Heart left ventricle (tissue), 16 donors: ENCODE measurements at regions not wholly inside any gene's neighbourhood (a gene's known extent, or its start where the extent isn't known, plus 50 kb on each side); places are given as distances from the start of the nearest gene placed in this dataset.

ENCODE experiments used
- ATAC-seq, 4 donors: fragments of 200-7000 bp; cut with Tn5 transposase; one replicate each; pipeline ENCODE4 v1.9.1; 2020 to 2022; ENCODE audit warnings: moderate library complexity in 4 of 4, mild to moderate bottlenecking in 3 of 4, moderate number of reproducible peaks in 1 of 4
- DNase-seq, 5 donors: peaks; one replicate each; pipeline ENCODE4 v3.0.0-alpha.2; 2020
- H3K27ac ChIP-seq, 12 donors: fragments of 200-600 bp; sonication (generic) in 4 of 12; one replicate each; pipeline versions ENCODE4 v1.5.0 to v1.8.0; 2016 to 2022; ENCODE audit warnings: mild to moderate bottlenecking in 2 of 12
- H3K27me3 ChIP-seq, 9 donors: fragments of 200-600 bp; sonication (generic) in 2 of 9; one replicate each; pipeline versions ENCODE4 v1.5.1 to v1.8.0; 2016 to 2022; ENCODE audit warnings: mild to moderate bottlenecking in 3 of 9
- H3K36me3 ChIP-seq, 9 donors: fragments of 200-600 bp; sonication (generic) in 2 of 9; one replicate each; pipeline versions ENCODE4 v1.5.0 to v1.8.0; 2018 to 2022; ENCODE audit warnings: mild to moderate bottlenecking in 2 of 9
- H3K4me1 ChIP-seq, 12 donors: fragments of 200-600 bp; sonication (generic) in 4 of 12; one replicate each; pipeline versions ENCODE4 v1.5.0 to v1.8.0; 2016 to 2022; ENCODE audit warnings: mild to moderate bottlenecking in 3 of 12
- H3K4me3 ChIP-seq, 12 donors: fragments of 200-600 bp; sonication (generic) in 4 of 12; one replicate each; pipeline versions ENCODE4 v1.5.0 to v1.8.0; 2017 to 2022; ENCODE audit warnings: mild to moderate bottlenecking in 9 of 12, moderate library complexity in 4 of 12
- H3K9me3 ChIP-seq, 12 donors: fragments of 200-600 bp; sonication (generic) in 4 of 12; one replicate each; pipeline versions ENCODE4 v1.5.0 to v1.8.0; 2016 to 2022; ENCODE audit warnings: mild to moderate bottlenecking in 1 of 12
- POLR2A ChIP-seq, 2 donors: fragments of 450-650 bp; IDR thresholded peaks; one replicate each; pipeline ENCODE4 v1.6.1; 2017; ENCODE audit warnings: antibody characterized with exemption in 2 of 2, mild to moderate bottlenecking in 2 of 2, moderate library complexity in 2 of 2
- WGBS, 4 donors: extraction: QIAGEN DNeasy Blood & Tissue Kit in 2 of 4; methylation state at CpG; one replicate each; pipeline versions ENCODE4 v1.1.5 to v1.1.7; 2013 to 2018; 5-methylcytosine and 5-hydroxymethylcytosine counted together
- intact Hi-C, 10 donors: fragments of 100-400 bp; cut with DNase I; formaldehyde crosslinking; loops; one replicate each; pipeline versions ENCODE4 v1.11.1 to v1.14.2; 2022
- TF ChIP-seq, protein P1 (sequence below), 12 donors: fragments of 200-600 bp; sonication (generic) in 4 of 12; IDR thresholded peaks; one replicate each; pipeline versions ENCODE4 v1.5.0 to v1.8.0; 2018 to 2022; ENCODE audit warnings: antibody characterized with exemption in 12 of 12, mild to moderate bottlenecking in 5 of 12
- donor health status: ischemic (EF 13 %, LVEDD 7.1; RV severe dilation, severe dysfunction).
- donor health status: healthy with polysubstance abuse.
- donor health status: DM: no; HTN: yes; CAD: no.
- donor health status: DM: no; HTN: no; CAD: no.
- donor health status: ischemic (EF 25% LVEDD 6.9; RV normal size, moderate dysfunction).
- donor health status: ischemic (EF 25% LVEDD 5.7; RV mildly dilated, moderate dysfunction).
- donor health status: healthy.
- donor health status: DM: yes; HTN: yes; CAD: no.
- donor health status: ischemic (EF 35%, LVEDD 5.7; RV mildly dilated, moderate dysfunction).
- donor health status: nonischemic (EF 11% LVEDD 7.7; RV severe dilation, severe dysfunction).
- donor health status: DM: yes; HTN: yes; CAD: no.
- donor health status: PGD.
- donor health status: ischemic (EF 29% LVEDD 5.4; RV normal size, mild dysfunction).
- donor health status: nonischemic (EF 23%, LVEDD 6.1; RV moderate dilation, normal function).

DNA sequence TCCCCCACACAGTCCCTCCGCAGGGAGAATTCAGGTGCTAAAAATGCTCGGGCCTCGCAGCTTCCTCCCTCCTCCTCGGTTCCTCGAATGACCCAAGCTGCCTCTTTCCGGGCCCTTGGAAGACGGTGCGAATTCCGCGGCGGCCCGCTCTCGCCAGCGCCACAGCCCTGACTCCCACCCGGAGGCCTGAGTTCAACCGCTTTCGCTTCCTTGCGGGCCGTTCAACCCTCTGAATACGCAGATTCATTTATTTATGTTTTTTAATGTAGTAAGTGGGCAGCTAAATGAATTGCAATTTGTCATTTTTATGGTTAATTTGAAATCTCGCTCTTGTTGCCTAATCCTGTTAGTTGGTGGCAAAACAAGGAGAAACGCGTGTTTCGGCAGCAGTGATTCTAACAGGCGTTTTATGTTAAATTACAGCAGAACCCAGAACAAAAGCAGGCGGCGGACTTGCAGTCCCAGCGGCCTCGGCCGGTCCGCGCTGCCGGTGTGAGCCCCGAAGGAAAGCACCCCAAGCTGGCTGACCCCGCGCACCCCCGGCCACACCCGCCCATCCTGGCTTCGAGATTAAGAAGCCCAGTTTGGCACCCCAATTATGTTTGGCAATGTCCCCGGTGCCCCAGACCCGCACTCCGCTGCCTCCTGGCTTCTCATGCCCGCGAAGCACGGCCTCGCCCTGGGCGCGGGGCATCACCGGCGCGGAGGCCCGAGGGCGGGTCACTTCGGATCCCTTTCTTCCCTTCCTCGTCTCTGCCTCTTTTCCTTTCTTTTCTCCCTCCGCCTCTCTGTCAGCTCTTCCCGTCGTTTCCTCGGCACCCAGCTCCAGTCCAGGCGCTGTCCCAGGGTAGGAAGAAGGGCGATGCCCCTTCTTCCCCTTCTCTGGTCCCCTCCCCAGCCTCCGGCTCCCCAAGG, 75.9 kb downstream of the INSIG1 start:
- WGBS, 4 donors: 1 to 3% (median 2%) methylated on average over 62 of the region's 62 CpGs
- DNase-seq (peak in 1 of 5 donors; percentile 19), ATAC-seq (no peak)
- H3K9me3 ChIP-seq: no peaks in the 10 kb centered on the region
- peak overlapping the region; percentile 14 to 41 (median 31) for H3K4me3 ChIP-seq
- intact Hi-C loops: loop anchor here in 1 of 10 donors (10.0 kb wide), 1 partner anchor 81 kb away; the partner anchor contains the start of gene EN2
- H3K27ac ChIP-seq: no peak overlapping the region
- H3K27me3 ChIP-seq: peaks cover 57 to 99% (median 92%) of the 10 kb centered on the region in 9 donors
- H3K36me3 ChIP-seq: no peaks in the 10 kb centered on the region
- no peak for TF ChIP-seq POLR2A (IDR thresholded peaks at IDR 0.05)
- TF ChIP-seq, protein P1, sequence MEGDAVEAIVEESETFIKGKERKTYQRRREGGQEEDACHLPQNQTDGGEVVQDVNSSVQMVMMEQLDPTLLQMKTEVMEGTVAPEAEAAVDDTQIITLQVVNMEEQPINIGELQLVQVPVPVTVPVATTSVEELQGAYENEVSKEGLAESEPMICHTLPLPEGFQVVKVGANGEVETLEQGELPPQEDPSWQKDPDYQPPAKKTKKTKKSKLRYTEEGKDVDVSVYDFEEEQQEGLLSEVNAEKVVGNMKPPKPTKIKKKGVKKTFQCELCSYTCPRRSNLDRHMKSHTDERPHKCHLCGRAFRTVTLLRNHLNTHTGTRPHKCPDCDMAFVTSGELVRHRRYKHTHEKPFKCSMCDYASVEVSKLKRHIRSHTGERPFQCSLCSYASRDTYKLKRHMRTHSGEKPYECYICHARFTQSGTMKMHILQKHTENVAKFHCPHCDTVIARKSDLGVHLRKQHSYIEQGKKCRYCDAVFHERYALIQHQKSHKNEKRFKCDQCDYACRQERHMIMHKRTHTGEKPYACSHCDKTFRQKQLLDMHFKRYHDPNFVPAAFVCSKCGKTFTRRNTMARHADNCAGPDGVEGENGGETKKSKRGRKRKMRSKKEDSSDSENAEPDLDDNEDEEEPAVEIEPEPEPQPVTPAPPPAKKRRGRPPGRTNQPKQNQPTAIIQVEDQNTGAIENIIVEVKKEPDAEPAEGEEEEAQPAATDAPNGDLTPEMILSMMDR (IDR thresholded peaks at IDR 0.05): no peak
- H3K4me1 ChIP-seq: peaks cover 0 to 60% (median 40%) of the 10 kb centered on the region in 12 donors

DNA sequence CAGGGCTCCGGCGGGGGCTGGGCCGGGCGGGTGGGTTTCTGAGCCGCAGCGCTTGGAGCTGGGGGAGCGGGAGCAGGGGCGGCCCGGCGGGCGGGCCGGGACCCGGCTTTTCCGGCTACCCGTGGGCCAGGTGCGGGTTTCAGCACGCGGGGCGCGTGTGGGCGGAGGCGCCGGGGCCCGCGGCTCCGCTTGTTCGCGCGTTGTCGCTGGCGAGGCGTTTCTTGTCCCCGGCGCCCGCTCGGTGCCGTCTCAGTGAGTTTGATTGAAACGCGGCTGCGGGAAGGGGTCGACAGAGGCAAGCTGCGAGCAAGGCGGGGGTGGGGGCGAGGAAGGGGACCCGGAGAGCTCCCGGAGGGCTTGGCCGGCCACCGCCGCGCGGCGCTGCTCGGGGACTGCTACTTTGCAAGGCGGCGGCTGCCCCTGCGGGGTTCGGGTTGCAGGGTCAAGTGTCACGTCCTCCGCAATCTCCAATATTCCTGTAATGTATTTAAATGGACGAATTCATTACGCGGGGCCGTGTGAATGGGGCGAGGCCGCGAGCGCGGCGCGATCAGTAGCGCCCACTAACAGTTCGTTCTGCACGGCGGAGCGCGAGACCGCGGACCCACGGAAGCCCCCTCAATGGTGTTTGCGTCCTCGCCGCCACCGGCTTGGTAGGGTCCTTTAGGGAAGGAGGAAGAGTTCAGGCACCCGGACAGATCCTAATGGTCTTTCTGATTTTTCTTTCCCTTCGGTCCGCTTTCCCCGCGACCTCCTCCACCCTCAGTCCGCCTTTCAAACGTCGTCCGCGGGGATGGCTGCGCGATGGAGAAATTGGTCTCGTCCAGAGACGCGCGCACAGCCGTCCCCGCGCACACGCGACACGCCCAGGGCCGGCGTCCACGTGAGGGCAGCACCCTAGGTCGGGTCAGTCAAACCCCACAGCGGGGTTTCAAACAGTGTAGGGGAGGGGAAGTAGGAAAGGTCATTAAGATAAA, 76.9 kb downstream of the INSIG1 start:
- intact Hi-C loops: loop anchor here in 1 of 10 donors (10.0 kb wide), 1 partner anchor 80 kb away; the partner anchor contains the start of gene EN2
- DNase-seq (peak in 1 of 5 donors; percentile 54), ATAC-seq (no peak)
- TF ChIP-seq POLR2A (IDR thresholded peaks at IDR 0.05): no peak
- TF ChIP-seq, protein P1 (IDR thresholded peaks at IDR 0.05): no peak
- H3K9me3 ChIP-seq: no peaks in the 10 kb centered on the region
- WGBS, 4 donors: 1 to 4% (median 2%) methylated on average over 63 to 110 of the region's 110 CpGs
- peaks cover 66 to 100% (median 98%) of the 10 kb centered on the region in 9 donors for H3K27me3 ChIP-seq
- no peaks in the 10 kb centered on the region for H3K36me3 ChIP-seq
- peak overlapping the region; percentile 14 to 41 (median 31) for H3K4me3 ChIP-seq
- no peak overlapping the region for H3K27ac ChIP-seq
- peaks cover 0 to 60% (median 40%) of the 10 kb centered on the region in 12 donors for H3K4me1 ChIP-seq

DNA sequence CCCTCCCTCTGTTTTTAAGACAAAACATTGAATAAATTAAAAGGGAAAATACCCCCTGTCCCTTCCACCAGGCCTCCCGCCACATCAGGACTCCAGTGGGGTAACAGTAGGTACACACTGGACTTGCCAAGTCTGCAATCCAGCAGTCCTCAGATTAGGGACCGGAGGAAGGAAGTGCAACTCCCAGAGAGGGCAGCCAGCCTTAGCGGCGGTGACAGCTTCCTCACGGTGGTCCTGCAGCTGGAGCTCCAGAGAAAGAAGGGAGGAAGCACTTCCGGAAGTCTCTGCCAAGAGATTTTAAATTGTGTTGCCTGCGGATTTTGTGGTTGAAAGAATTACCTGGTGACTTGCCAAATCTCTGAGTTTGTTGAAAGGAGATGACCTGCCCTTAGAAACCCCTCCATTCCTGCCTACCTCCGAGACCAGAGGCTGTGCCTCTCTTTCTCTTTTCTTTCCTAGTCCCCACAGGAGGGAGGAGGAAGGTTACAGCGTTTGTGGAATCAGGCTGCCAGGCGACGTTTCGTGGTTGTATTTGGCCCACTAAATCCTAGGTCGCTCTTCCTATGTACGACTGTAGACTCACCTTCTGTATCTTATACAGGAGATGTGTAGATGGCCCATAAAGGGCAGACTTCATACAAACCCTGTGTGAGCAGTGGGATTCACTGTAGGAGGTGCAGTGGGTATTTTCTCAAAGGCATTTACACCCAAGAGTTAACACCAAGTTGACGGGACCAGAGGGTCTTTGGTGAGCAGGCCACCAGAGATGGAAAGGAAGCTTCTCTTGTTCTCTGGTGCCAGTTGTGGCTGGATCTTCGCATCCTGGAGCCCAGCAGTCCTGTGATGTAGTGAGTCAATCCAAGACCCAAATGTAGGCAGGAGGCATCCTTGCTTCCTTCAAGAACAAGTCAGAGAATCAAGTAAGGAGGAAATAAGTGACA, 77.9 kb downstream of the INSIG1 start:
- Histone ChIP-seq H3K36me3 (no peaks in the 10 kb centered on the region), H3K9me3 (no peaks in the 10 kb centered on the region), H3K4me3 (no peak overlapping the region), H3K4me1 (peaks cover 0 to 67% (median 43%) of the 10 kb centered on the region in 12 donors), H3K27me3 (peaks cover 77 to 100% (median 98%) of the 10 kb centered on the region in 9 donors), H3K27ac (no peak overlapping the region)
- peak in 1 of 5 donors; percentile 56 for DNase-seq
- WGBS, 4 donors: 4 to 10% (median 6%) methylated on average over 16 of the region's 16 CpGs
- intact Hi-C loops: loop anchor here in 1 of 10 donors (10.0 kb wide), 1 partner anchor 79 kb away; the partner anchor contains the start of gene EN2
- no peak for ATAC-seq
- TF ChIP-seq, protein P1 (IDR thresholded peaks at IDR 0.05): no peak
- no peak for TF ChIP-seq POLR2A (IDR thresholded peaks at IDR 0.05)
